B cell (primary cell): ENCODE measurements at regions not wholly inside any gene's neighbourhood (a gene's known extent, or its start where the extent isn't known, plus 50 kb on each side); places are given as distances from the start of the nearest gene placed in this dataset.

Source experiments
- ATAC-seq: fragments of 200-7000 bp; cut with Tn5 transposase; one replicate; pipeline ENCODE4 v1.10.0; 2021; ENCODE audit warnings: low read depth, mild to moderate bottlenecking, moderate number of reproducible peaks, moderate library complexity
- CTCF ChIA-PET: fragments of 350-600 bp; sonication (Branson Sonifier 250); formaldehyde crosslinking; loops from one replicate; lab custom pipeline; 2021; ENCODE audit warnings: antibody characterized with exemption, inconsistent platforms; lab: Charles Lee
- POLR2A ChIA-PET: fragments of 350-600 bp; sonication (Branson Sonifier 250); formaldehyde crosslinking; loops from one replicate; lab custom pipeline; 2021; ENCODE audit warnings: antibody characterized with exemption; lab: Charles Lee
- DNase-seq: peaks from one replicate; pipeline ENCODE4 v3.0.0; 2013
- H2AFZ ChIP-seq: 2 replicates; pipeline ENCODE4 v1.6.1; 2012; ENCODE audit warnings: mild to moderate bottlenecking, low read depth, low read length; ENCODE audit not compliant: insufficient read depth, poor library complexity, severe bottlenecking
- H3K27ac ChIP-seq, 2 donors: 1 replicate in 1 of 2; 2 replicates in 1 of 2; pipeline ENCODE4 v1.5.1; 2012 to 2013; ENCODE audit warnings: low read length in 2 of 2, mild to moderate bottlenecking in 2 of 2, moderate library complexity in 1 of 2
- H3K27me3 ChIP-seq, 4 experiments: fragments of 200-600 bp in 1 of 4; sonication (generic) in 1 of 4; replicated peaks in 1 of 4; 1 replicate in 2 of 4; 2 replicates in 2 of 4; pipeline versions ENCODE4 v1.6.1 to v1.7.0; 2013 to 2016; ENCODE audit warnings: low read length in 3 of 4, mild to moderate bottlenecking in 2 of 4, mixed read lengths in 1 of 4, moderate library complexity in 1 of 4; ENCODE audit not compliant: insufficient read depth in 4 of 4, control insufficient read depth in 3 of 4; ENCODE audit errors: control extremely low read depth in 1 of 4
- H3K36me3 ChIP-seq, 2 experiments: replicated peaks in 1 of 2; 1 replicate in 1 of 2; 2 replicates in 1 of 2; pipeline versions ENCODE4 v1.6.1 to v1.7.1; 2013; ENCODE audit warnings: low read length in 1 of 2; ENCODE audit not compliant: insufficient read depth in 2 of 2, control insufficient read depth in 1 of 2; ENCODE audit errors: control extremely low read depth in 1 of 2, extremely low read depth in 1 of 2
- H3K4me1 ChIP-seq, 2 donors: fragments of 200-600 bp in 1 of 2; sonication (generic) in 1 of 2; 1 replicate in 1 of 2; 2 replicates in 1 of 2; pipeline versions ENCODE4 v1.5.1 to v1.6.1; 2013 to 2017; ENCODE audit warnings: low read length in 2 of 2; ENCODE audit not compliant: control insufficient read depth in 2 of 2, insufficient read depth in 2 of 2
- H3K4me2 ChIP-seq: replicated peaks from 2 replicates; pipeline ENCODE3; 2012; ENCODE audit warnings: mild to moderate bottlenecking, low read depth, low read length; ENCODE audit not compliant: poor library complexity, severe bottlenecking
- H3K4me3 ChIP-seq, 5 experiments: fragments of 200-600 bp in 1 of 5; sonication (generic) in 1 of 5; 1 replicate in 3 of 5; 2 replicates in 2 of 5; pipeline versions ENCODE4 v1.5.1 to v1.7.0; 2011 to 2016; ENCODE audit warnings: low read length in 4 of 5, mild to moderate bottlenecking in 4 of 5, low read depth in 2 of 5, control low read depth in 1 of 5, moderate library complexity in 1 of 5; ENCODE audit not compliant: insufficient read depth in 1 of 5; ENCODE audit errors: control extremely low read depth in 1 of 5, extremely low read depth in 1 of 5
- H3K79me2 ChIP-seq: fragments of 200-600 bp; sonication (generic); one replicate; pipeline ENCODE4 v1.6.0; 2016; ENCODE audit warnings: low read length; ENCODE audit not compliant: control insufficient read depth, insufficient read depth
- H3K9ac ChIP-seq: fragments of 200-600 bp; sonication (generic); 2 replicates; pipeline ENCODE4 v1.6.1; 2017; ENCODE audit warnings: mild to moderate bottlenecking, low read length, moderate library complexity
- H3K9me3 ChIP-seq, 3 donors: one replicate each; pipeline versions ENCODE4 v1.6.1 to v1.7.1; 2013; ENCODE audit warnings: low read length in 2 of 3; ENCODE audit not compliant: control insufficient read depth in 2 of 3, insufficient read depth in 1 of 3; ENCODE audit errors: control extremely low read depth in 1 of 3
- H4K20me1 ChIP-seq: 2 replicates; pipeline ENCODE4 v1.6.0; 2012; ENCODE audit warnings: mild to moderate bottlenecking, low read length; ENCODE audit not compliant: insufficient read depth, control insufficient read depth, poor library complexity, severe bottlenecking
- H3K27ac Mint-ChIP-seq: one replicate; pipeline ENCODE4 v1.8.0; 2021; ENCODE audit warnings: mixed read lengths
- H3K27me3 Mint-ChIP-seq: one replicate; pipeline ENCODE4 v1.8.0; 2021; ENCODE audit warnings: mixed read lengths
- H3K4me1 Mint-ChIP-seq: one replicate; pipeline ENCODE4 v1.8.0; 2021; ENCODE audit warnings: mixed read lengths
- H3K4me3 Mint-ChIP-seq: one replicate; pipeline ENCODE4 v1.8.0; 2021; ENCODE audit warnings: mixed read lengths
- H3K9me3 Mint-ChIP-seq: one replicate; pipeline ENCODE4 v1.8.0; 2022; ENCODE audit warnings: mixed read lengths; ENCODE audit not compliant: insufficient read depth
- CTCF ChIP-seq: fragments of 200-600 bp; IDR thresholded peaks from one replicate; pipeline ENCODE4 v1.8.0; 2022; ENCODE audit warnings: antibody characterized with exemption, mild to moderate bottlenecking
- EZH2 ChIP-seq: IDR thresholded peaks from 2 replicates; pipeline ENCODE4 v1.6.1; 2012; ENCODE audit warnings: borderline replicate concordance, low read depth, mild to moderate bottlenecking, moderate library complexity, low read length; ENCODE audit not compliant: insufficient read depth, poor library complexity, severe bottlenecking
- WGBS: methylation state at CpG from one replicate; pipeline ENCODE4 v1.1.5; 2013; ENCODE audit warnings: missing lambda C conversion rate; ENCODE audit not compliant: insufficient coverage; 5-methylcytosine and 5-hydroxymethylcytosine counted together
- intact Hi-C: fragments of 100-400 bp; cut with micrococcal nuclease; formaldehyde crosslinking; loops from one replicate; pipeline ENCODE4 v1.10.0; 2022

DNA sequence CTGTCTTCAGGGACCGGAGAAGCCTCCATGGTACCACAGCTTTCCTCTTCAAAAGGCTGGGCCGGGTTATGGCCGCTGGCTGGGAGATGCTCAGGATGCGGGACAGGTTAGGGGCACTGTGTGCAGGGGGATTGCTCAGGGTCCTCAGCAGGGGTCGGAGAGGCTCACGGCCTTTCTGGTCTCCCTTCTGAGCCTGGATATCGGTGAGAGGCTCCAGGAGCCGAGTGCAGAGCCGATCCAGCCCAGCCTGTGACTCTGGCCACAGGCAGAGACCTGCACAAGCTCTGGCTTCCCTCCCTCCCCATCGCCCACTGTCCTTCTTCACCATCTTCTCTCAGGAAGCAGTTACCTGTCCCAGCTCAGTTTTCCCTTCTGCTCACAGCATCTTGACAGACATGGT lies 306.0 kb downstream of the ZNF536 start:
- intact Hi-C loops = no loop called here
- Mint-ChIP-seq H3K9me3 (no peaks in the 10 kb centered on the region), H3K27me3 (no peaks in the 10 kb centered on the region), H3K27ac (no peak overlapping the region), H3K4me3 (no peak overlapping the region), H3K4me1 (no peaks in the 10 kb centered on the region)
- TF ChIP-seq CTCF (no peak), EZH2 (no peak)
- H3K27ac ChIP-seq = no peak overlapping the region
- ChIA-PET CTCF (interaction anchor here (0.8 kb wide), 1 partner anchor 12 kb away, joined by 3 read pairs; no protein-coding TSS in a partner anchor), POLR2A (no interaction called here)
- H3K4me1 ChIP-seq = no peaks in the 10 kb centered on the region
- no peaks in the 10 kb centered on the region for H3K79me2 ChIP-seq
- no peak for ATAC-seq
- WGBS = 87% methylated on average over 10 of the region's 10 CpGs
- no peak overlapping the region for H2AFZ ChIP-seq
- no peaks in the 10 kb centered on the region for H3K36me3 ChIP-seq
- H3K9ac ChIP-seq = no peak overlapping the region
- no peak overlapping the region for H3K4me3 ChIP-seq
- no peak for DNase-seq
- H4K20me1 ChIP-seq = no peaks in the 10 kb centered on the region
- peaks cover 0 to 11% (median 0%) of the 10 kb centered on the region in 3 donors for H3K9me3 ChIP-seq
- H3K4me2 ChIP-seq = no peak overlapping the region
- no peaks in the 10 kb centered on the region for H3K27me3 ChIP-seq

- Histone ChIP-seq H3K4me3 (no peak overlapping the region), H3K4me1 (no peaks in the 10 kb centered on the region), H4K20me1 (no peaks in the 10 kb centered on the region), H3K79me2 (no peaks in the 10 kb centered on the region), H3K36me3 (no peaks in the 10 kb centered on the region), H3K9ac (no peak overlapping the region), H2AFZ (no peak overlapping the region), H3K27me3 (no peaks in the 10 kb centered on the region), H3K9me3 (peaks cover 0 to 14% (median 0%) of the 10 kb centered on the region in 3 donors), H3K27ac (no peak overlapping the region), H3K4me2 (no peak overlapping the region)
- Mint-ChIP-seq H3K4me1 (no peaks in the 10 kb centered on the region), H3K9me3 (no peaks in the 10 kb centered on the region), H3K27me3 (no peaks in the 10 kb centered on the region), H3K4me3 (no peak overlapping the region), H3K27ac (no peak overlapping the region)
- CTCF ChIA-PET = no interaction called here
- POLR2A ChIA-PET = no interaction called here
- WGBS = no CpG with 5 or more reads among the region's 6 CpGs
- intact Hi-C loops = no loop called here
- no peak for TF ChIP-seq EZH2
- no peak for TF ChIP-seq CTCF
- ATAC-seq = no peak
- DNase-seq = no peak
Measured at GRCh38 chr19:30677702-30678101, 305.5 kb downstream of the ZNF536 start.
